ENCODE measurements at regions not wholly inside any gene's neighbourhood (a gene's known extent, or its start where the extent isn't known, plus 50 kb on each side); places are given as distances from the start of the nearest gene placed in this dataset.
"Not testable (repeated sequence)": the region's sequence is repeated elsewhere in the genome, so short reads cannot be mapped to it uniquely, and the experiment has no call there.

DNA sequence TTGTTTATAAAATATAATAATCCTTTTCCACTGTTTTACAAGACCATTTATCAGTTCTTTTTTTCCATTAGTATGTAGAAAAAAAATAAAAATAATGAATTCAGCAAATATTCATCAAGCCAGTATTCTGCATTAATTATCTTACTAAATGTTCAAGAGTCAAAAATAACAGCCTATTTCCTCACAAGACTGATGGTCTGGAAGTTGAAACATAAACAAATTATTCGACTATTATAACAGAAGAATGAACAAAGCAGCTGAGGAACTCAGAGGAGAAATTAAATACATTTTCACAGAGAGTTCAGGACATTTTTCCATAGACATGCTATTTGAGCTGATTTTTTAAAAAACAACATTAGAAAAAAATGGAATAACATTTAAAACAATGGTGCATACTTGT, 2594.8 kb downstream of the ARAP2 start:
- no peak for DNase-seq

DNA sequence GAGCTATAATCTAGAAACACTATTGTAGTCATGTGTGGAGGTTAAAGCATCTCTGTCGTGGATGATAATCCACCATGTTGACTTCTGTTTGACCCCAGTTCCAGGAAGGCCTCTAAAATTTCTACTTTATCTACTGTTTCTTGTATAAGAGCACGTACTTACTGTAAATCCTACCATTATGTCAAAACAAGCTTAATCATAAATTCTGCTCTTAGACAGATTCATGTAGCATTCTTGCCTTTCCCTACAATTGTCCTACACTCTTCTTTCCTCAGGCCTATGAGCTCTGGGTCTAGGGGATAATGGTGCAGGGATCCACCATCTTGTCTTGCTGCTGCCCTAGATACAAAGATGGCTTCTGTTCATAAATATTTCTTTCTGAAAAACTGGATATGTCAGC, 2594.3 kb downstream of the ARAP2 start:
- DNase-seq: no peak

DNA sequence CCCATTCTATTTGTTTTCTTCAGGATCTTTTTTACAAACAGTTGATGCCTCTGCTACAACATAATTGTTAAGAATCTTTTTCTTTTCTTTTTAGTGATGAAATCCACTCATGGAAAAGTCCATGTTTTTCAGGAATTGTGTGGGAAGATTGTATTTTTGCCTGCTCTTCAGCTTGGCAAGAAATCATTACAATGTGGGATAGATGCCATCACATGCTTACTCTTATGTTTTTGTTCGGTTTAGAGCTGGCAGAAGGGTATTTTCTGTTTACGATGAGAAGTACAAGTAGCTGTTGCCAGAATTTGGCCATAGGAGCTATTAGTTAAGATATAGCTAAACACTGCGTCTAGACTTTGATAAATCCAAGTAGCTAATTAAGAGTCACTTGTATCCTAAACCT, 2585.3 kb downstream of the ARAP2 start:
- DNase-seq: no peak

DNA sequence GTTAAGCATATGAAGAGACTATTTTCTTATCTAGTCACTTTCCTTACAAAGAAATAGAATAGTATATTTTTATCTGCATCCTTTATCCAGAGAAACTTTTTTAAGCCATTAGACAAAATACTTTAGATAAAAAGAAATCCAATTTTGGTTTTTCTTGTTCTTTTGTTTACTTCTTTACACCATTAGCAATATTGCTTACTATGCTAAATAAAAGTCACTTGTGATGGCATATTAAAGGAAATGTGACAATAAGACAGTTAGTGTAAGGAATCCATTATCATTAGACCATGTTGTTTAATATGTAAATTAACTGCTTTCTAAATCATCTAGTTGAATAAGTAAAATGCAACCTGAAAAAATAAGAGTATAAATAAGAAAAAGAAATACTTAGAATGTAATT, 2582.7 kb downstream of the ARAP2 start:
- no peak for DNase-seq

DNA sequence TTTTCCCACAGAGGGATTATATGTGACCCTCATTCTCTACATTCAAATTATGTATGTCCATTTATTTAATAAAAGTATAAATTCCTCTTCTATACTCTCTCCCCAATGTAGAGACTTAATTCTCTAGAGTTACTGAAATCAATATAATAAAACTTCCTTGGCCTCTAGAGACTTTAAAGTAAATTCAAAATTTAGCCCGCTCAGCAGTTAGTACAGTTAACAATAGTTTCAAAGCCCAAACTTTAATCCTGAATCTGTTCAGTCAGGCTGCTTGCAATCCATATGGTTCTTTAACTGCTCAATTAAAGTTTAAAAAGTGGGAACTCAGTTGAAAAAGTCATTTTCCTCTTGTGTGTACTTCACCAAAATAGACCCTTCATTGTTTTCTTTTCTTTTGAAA, 2558.4 kb downstream of the ARAP2 start:
- DNase-seq: no peak

DNA sequence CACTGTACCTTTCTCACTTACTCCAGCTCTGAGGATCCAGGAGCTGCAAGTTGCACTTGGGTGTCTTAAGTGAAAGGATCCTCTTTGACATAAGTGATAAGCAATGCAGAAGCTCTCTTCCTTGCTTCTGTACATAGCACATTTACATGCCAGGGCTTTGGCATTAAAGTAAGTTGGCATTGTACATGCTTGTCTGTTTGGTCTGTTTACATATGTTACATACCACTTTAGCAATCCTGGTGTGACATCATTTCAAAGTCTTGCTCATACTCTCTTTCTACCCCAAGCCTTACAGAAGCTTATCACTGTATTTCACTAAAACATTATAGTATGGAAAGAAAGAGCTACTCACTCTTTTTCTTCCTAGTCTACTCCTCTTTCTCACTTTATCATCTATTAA, 2548.3 kb downstream of the ARAP2 start:
- no peak for DNase-seq

DNA sequence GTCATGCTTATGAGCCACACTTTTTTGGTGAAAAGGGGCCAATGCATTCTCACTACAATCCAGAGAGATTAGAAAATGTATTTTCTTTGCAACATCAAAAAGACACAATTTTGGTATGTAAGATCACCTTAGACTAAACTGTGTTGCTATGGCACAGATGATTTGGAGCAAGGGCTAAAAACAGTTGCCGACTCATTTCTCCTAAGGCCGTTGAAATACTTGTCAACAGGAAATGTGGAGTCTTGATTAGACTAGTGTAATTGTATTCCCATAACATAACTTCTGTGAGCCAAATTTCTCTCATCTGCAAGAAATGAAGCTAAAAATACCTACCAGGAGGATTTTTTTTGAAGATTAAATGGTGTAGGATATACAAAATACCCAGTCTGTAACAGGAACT, 2547.7 kb downstream of the ARAP2 start:
- no peak for DNase-seq

DNA sequence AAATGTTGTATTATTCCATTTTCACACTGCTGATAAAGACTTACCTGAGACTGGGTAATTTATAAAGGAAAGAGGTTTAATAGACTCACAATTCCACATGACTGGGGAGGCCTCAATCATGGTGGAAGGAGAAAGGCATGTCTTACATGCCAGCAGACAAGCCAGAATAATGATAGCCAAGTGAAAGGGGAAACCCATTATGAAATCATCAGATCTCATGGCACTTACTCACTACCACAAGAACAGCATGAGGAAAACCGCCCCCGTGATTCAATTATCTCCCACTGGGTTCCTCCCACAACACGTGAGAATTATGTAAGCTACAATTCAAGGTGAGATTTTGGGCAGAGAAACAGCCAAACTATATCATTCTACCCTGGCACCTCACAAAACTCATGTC, 2535.1 kb downstream of the ARAP2 start:
- DNase-seq: no peak

DNA sequence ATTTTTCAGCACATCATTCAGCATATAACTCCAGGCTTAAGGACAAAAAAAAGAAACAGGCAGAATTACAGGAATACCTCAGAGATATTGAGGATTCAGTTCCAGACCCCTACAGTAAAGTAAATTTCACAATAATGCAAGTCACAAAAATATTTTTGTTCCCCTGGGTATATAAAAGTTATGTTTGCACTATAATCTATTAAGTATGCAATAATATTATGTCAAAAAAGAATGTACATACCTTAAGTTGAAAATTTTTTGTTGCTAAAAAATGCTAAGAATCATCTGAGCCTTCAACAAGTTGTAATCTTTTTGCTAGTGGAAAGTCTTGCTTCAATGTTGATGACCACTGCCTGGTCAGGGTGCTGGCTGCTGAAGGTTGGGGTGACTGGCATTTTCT, 2532.5 kb downstream of the ARAP2 start:
- DNase-seq: no peak

DNA sequence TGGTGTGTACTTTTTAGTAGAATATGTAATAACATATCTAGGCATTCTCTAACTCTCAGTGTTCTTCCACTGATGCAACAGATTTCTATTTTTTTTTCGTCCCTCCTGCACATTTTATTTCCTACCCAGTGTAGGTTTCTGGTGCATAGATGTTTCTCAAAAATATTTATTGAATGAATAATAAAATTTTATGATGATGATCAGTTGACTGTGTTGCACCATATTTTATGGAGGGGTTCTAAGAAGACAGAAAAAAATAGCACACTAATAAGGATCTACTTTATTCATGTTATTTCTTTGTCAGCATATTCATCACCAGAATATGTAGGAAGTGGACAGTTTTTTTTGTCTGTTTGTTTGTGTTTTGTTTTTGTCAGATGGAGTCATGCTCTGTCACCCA, 2529.3 kb downstream of the ARAP2 start:
- no peak for DNase-seq

DNA sequence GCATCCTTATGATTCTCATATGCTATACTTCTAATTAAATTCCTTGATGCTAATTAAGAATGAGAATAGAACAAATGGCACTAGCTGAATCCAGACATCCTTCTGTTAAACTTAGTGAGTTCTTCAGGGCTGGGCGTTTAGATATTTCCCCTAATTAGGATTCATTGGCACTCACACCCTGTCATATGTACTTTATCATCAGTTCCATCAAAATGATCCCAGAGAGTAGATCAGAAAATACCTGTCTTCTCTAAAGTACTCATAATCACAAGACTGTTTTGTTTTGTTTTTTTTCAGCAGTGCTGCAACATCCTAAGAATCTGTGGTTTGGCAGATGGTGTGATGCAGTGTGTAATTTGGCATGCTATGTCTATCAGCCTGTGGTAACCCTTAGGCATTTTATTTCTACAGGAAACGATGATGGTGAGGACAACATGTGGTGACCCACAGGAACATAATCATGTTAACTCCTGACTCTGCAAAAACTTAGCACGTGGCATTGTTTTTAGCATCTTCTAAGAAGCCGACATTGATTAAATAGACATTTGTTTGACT, 2528.4 kb downstream of the ARAP2 start:
- DNase-seq: no peak

DNA sequence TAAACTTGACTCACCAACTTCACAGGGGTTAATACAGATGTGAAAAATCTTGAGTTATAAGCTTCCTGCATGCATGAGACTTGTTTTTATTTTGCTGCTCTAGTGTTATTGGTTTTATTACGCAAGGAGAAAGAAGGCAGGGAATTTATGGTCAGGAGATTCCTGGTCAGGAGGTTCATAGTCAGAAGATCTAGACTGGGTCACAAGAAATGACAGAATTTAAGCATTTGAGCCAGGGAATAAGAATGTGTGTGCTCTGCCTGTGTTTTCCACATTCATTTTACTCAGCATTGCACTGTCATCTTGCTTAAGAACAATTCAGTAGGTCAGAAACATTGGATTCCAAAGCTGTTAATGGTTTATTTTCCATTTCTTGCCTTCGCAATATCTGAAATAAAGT, 2522.1 kb downstream of the ARAP2 start:
- no peak for DNase-seq

DNA sequence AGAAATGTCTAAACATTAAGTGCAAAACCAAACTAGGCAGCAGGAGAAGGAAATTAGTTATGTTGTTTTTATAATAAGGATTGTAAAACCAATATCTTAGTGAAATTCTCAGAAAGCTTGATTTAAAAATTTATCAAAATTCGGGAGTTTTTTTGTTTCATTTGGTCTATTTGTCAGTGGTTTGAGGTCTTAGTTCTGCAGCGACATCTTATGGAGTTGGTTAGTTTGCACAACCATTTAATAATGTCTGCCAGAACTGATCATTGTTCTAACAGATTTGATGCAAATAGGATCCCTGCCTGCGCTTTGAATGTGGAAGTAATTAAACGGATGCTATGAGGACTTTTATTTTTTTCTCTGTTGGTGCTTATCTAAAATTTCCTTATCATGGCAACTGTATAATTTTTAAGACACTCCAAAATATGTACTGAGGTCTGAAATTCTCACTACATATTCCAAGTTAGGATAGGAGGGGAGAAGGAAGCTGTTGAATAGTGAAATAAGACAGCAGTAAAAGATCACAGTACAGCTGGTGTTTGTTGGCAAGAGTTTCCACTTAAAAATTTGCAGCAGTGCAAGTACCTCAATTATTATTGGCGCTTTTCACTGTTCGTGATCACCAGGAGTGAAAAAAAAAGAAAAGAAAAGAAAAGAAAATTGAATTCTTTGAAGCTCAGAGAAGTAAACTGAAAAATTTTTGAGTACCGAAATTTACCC, 2521.4 kb downstream of the ARAP2 start:
- DNase-seq: no peak

DNA sequence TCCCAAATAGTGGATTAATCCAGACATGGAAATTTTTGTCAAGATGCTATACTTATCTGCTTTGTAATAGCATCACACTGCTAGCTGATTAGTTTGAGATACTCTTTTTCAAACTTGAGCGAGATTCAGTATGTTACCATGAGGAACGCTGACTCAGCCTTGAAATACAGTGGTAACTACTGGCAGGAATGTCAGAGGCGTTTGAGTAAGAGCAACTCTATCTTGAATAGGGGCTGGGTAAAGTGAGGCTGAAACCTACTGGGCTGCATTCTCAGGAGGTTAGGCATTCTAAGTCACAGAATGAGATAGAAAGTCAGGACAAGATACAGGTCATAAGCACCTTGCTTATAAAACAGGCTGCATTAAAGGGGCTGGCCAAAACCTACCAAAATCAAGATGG, 2519.6 kb downstream of the ARAP2 start:
- DNase-seq: no peak

DNA sequence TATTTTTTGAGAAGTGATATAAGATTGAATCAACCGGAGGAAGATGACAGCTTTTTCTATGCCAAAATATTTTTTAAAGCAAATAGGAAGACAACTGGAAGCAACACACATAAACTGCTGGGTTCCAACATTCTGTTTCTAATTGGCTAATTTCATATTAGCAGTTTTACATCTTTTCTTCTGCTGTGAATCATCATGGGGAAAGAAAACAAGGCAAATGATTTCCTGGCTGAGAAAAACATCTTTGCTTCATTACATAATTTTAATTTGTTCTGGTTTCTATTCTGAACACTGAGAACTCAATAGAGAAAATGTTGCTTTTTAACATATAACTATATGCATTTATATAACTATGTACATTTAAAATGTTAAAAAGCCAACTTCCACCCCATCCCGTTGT, 2518.5 kb downstream of the ARAP2 start:
- no peak for DNase-seq

DNA sequence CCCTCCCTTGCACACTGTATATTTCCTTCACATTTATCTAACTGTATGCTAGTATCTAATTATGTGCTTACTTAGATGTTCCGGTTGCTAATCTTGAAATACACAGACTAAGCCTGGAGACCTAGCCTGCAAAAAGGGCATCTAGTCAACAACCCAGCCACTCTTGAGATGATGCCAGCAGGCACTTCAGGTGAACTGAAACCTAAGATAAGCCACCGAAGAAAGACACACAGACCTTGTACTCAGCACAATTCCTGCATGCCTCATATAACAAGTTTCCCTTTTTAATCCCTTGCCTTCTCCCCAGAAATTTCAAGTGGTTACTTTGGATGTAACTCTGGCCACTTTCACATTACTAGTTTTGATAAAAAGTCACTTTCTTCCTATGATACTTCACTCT, 2506.6 kb downstream of the ARAP2 start:
- no peak for DNase-seq

DNA sequence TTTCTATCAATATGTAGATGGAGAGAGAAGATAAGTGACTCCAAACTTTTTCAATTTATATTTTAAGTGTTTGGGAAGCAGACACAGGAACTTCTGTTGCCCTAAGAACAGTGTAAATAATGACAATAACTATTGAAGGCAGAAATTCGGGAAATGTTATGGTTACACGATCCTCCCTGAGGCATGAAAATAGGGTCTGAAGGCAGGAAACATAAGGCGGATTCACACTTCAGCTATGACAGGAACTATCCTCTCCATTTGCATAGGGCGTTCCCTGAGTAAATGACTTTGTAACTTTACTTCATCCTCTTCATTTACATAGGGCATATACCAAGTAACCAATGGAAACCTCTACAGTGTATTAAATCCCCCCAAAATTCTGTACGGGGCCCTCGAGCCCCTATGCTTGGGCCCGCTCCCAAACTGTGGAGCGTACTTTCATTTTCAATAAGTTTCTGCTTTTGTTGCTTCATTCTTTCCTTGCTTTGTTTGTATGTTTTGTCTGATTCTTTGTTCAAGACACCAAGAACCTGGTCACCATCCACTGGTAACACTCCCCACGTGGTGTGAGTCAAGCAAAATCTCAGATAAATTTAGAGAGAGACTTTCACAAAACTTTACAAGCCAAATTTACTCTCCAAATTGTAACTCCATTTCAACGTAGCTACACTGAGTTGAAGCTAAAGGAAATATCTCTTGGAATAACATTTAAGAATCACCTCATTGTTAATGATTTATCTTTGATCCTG, 2504.3 kb downstream of the ARAP2 start:
- no peak for DNase-seq

DNA sequence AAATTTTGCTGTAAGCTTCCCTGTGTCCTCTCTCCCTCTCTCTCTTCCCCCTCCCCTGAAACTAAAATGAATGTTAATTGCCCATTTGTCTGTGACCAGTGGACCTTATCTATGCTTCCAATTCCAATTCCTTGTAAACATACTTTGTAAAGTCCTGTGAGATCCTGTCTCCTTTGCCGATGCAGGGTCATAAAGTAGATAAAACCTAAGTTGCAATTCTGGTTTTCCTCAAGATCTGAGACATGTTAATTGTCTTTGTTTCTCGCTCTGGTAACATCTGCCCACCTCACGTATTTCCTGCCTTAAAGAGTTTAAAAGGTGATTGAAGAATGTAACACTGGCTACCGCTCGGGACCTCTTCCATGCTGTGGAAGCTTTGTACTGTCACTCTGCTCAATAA, 2503.4 kb downstream of the ARAP2 start:
- not testable (repeated sequence) for DNase-seq

DNA sequence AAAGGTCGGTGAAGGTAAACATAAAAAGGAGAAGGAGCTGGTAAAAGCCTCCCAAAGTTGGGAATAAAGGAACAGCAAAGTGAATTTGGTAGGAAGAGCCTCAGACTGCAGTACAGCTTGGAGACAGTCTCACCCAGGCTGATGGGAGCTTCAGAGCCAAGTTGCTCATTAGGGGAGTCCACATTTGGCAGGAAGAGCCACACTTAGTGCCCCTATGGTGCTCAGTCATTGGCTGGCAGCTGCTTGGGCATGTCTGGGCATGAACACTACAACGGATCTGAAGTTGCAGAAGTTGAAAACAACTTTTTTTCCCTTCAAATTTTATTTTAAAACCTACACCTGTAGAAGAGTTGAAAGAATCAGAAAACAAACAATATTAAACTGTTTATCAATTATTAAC, 2497.3 kb downstream of the ARAP2 start:
- no peak for DNase-seq

DNA sequence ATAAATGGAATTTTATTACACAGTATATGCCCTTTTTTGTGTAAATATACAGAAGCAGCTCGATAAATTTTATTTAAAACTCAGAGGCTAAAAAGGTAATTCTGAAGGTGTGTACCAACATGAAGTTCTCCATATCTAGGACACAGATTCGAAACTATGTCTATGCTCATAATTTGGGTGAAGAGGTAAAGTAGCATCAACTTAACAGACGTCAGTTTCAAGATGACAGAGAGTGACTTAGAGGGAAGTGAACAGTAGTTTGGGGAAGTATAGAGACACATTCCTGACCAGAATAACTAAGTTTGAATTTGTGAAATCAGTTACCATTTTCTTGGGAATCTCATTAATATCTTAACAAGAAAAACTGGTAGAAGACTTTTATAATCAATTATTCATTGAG, 2493.3 kb downstream of the ARAP2 start:
- DNase-seq: no peak

DNA sequence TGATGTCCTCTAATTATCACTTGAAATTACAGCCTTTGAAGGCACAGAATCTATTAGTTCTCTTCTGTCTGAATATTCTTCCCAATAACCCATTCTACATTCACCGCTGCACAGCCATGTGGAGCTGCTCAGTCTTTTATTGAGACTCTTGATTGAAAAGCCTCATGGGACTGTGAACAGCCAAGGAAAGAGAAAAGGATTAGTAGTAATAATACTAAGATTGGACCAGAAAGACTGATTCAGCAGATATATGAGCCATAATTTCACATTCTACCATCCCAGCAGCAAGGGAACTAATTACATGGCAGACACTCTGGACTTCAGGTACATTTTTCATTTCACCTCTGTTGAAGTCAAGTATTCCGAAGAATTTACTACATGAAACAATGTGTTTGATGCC, 2471.7 kb downstream of the ARAP2 start:
- no peak for DNase-seq

DNA sequence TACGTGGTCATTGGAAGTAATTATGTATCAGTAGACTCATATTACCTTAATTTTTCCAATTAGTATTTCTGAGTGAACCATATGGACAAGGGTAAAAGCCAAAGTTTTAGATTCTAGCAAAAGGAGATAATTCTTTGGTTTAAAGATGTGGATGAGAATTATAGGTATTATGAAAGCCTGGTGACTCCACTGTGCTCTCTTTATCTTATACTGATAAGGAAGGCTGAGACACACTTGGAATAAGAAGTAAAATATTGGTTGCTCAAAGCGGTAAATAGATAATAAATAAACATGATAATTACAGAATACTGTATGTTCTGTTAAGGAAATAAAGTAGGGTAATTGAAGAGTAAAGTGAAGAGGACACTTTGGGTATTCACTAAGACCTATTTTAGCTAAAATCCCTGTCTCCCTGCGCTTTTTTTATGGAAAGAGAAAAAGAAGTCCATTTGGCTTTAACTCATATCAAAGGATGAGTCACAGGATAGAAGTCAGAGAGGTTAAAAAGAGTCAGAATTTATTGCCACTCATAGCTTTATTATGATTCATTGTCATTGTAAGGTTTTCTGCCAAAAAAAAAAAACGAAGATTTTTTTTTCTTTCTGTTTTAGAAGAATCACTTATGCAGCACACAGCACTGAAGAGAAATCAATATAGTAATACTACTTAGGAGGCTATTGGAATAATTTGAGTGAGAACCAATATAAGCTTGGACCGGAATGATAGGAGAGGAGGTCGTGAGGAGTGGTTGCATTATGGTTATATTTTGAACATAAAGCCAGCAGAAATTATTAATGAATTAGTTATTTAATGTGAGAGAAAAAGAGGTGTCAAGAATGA, 2463.1 kb downstream of the ARAP2 start:
- no peak for DNase-seq

DNA sequence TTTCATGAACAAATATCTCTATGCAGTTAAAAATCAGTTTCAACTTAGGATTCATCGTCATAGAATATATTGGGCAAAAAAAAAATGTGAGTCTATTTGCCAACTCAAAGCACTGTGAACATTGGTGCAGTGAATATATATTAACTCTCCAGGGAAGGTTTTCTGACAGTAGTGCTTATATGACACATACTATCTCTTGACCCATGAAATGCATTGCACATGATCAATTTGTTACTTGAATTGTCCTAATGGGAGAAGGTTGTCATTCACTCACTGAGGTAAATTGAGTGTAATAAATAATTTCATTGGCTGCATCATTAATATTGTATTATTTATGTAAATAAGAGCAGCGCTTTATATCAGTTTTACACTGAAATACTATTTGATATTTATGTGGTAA, 2458.5 kb downstream of the ARAP2 start:
- no peak for DNase-seq

DNA sequence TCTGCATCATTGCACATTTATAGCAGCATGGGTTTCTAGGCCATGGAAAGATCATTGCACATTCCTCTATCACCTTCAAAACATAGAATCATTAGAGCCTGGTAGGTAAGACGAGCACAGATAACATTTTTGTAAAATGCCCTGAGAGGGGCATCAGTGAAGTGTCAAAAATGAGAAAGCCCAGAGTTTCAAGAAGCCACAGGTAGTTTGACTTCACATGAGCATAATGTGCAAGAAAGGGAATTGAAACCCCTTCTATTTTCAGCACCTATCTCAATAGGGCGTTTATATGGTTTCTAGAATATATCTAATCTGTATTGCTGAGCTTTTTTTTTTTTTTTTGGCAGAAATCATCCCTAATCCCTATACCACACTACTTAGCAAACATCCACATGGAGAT, 2441.7 kb downstream of the ARAP2 start:
- no peak for DNase-seq
